NCI-H1930 (cell line): ENCODE measurements at regions not wholly inside any gene's neighbourhood (a gene's known extent, or its start where the extent isn't known, plus 50 kb on each side); places are given as distances from the start of the nearest gene placed in this dataset.
"Not testable (repeated sequence)": the region's sequence is repeated elsewhere in the genome, so short reads cannot be mapped to it uniquely, and the experiment has no call there.

Source experiments
- DNase-seq, 2 experiments: peaks; one replicate each; lab custom pipeline; 2025; lab: John Stamatoyannopoulos, UW

- DNase-seq = no peak
Measured at GRCh38 chr6:112933947-112934346, 586.8 kb downstream of the RFPL4B start.

GRCh38 chr6:112934433-112935327, 587.5 kb downstream of the RFPL4B start:
- DNase-seq = no peak

- no peak for DNase-seq
Measured at GRCh38 chr6:112935402-112936078, 588.4 kb downstream of the RFPL4B start.

GRCh38 chr6:112936079-112936472, 588.9 kb downstream of the RFPL4B start:
- no peak for DNase-seq

GRCh38 chr6:112936504-112936903, 589.4 kb downstream of the RFPL4B start:
- DNase-seq = no peak

GRCh38 chr6:112937690-112938089, 590.6 kb downstream of the RFPL4B start:
- not testable (repeated sequence) for DNase-seq

- DNase-seq = no peak
Measured at GRCh38 chr6:112938650-112939049, 591.5 kb downstream of the RFPL4B start.

- DNase-seq = peak; percentile 6 to 44
Measured at GRCh38 chr6:112939563-112939962, 592.4 kb downstream of the RFPL4B start.

GRCh38 chr6:112941613-112942012, 594.5 kb downstream of the RFPL4B start:
- DNase-seq = no peak

- DNase-seq = no peak
Measured at GRCh38 chr6:112946051-112946450, 598.9 kb downstream of the RFPL4B start.

GRCh38 chr6:112947507-112947906, 600.4 kb downstream of the RFPL4B start:
- DNase-seq = no peak

GRCh38 chr6:112951829-112952228, 604.7 kb downstream of the RFPL4B start:
- peak in 1 of 2 experiments; percentile 25 for DNase-seq

GRCh38 chr6:112955743-112956142, 608.6 kb downstream of the RFPL4B start:
- not testable (repeated sequence) for DNase-seq

- no peak for DNase-seq
Measured at GRCh38 chr6:112956696-112957535, 609.8 kb downstream of the RFPL4B start.

GRCh38 chr6:112957536-112957916, 610.4 kb downstream of the RFPL4B start:
- no peak for DNase-seq

- not testable (repeated sequence) for DNase-seq
Measured at GRCh38 chr6:112960130-112960529, 613.0 kb downstream of the RFPL4B start.

GRCh38 chr6:112967974-112968373, 620.8 kb downstream of the RFPL4B start:
- DNase-seq = no peak

- DNase-seq = no peak
Measured at GRCh38 chr6:112971651-112972050, 624.5 kb downstream of the RFPL4B start.

- not testable (repeated sequence) for DNase-seq
Measured at GRCh38 chr6:112974931-112975330, 627.8 kb downstream of the RFPL4B start.

- DNase-seq = not testable (repeated sequence)
Measured at GRCh38 chr6:112976579-112976978, 629.4 kb downstream of the RFPL4B start.

- DNase-seq = no peak
Measured at GRCh38 chr6:112979830-112980229, 632.7 kb downstream of the RFPL4B start.

- no peak for DNase-seq
Measured at GRCh38 chr6:112980676-112981075, 633.5 kb downstream of the RFPL4B start.
